PC-3 (cell line): ENCODE measurements at regions not wholly inside any gene's neighbourhood (a gene's known extent, or its start where the extent isn't known, plus 50 kb on each side); places are given as distances from the start of the nearest gene placed in this dataset.

Source experiments
- ATAC-seq: fragments of 200-7000 bp; cut with Tn5 transposase; 2 replicates; pipeline ENCODE4 v1.9.1; 2020; ENCODE audit warnings: mild to moderate bottlenecking, moderate library complexity
- BruUV-seq: library from RNA; stranded (reverse); fragments of 400-500 nt; replicated peaks from 2 replicates; lab custom pipeline; 2021; lab: Mats Ljungman, UMichigan
- CTCF ChIA-PET: fragments of 300-600 bp; sonication (Branson Sonifier 250); formaldehyde crosslinking; loops from one replicate; lab custom pipeline; 2022; ENCODE audit warnings: antibody characterized with exemption; lab: Charles Lee
- POLR2A ChIA-PET: fragments of 300-600 bp; sonication (Branson Sonifier 250); formaldehyde crosslinking; loops from one replicate; lab custom pipeline; 2022; ENCODE audit warnings: antibody characterized with exemption; ENCODE audit not compliant: unreplicated experiment; lab: Charles Lee
- DNase-seq: peaks from one replicate; pipeline ENCODE4 v3.0.0-alpha.2; 2015
- H2AFZ ChIP-seq: fragments of 300-600 bp; sonication (generic); 2 replicates; pipeline ENCODE4 v1.6.0; 2016; ENCODE audit warnings: antibody characterized with exemption, low read length
- H3F3A ChIP-seq: fragments of 300-600 bp; sonication (generic); one replicate; pipeline ENCODE4 v1.6.0; 2017; ENCODE audit warnings: antibody characterized with exemption, low read length, control low read depth, mild to moderate bottlenecking; ENCODE audit not compliant: unreplicated experiment
- H3K27ac ChIP-seq: fragments of 300-600 bp; sonication (generic); 2 replicates; pipeline ENCODE4 v1.5.1; 2016; ENCODE audit warnings: mild to moderate bottlenecking, low read length
- H3K27me3 ChIP-seq: fragments of 300-600 bp; sonication (generic); 2 replicates; pipeline ENCODE4 v1.6.1; 2016; ENCODE audit warnings: low read length, mixed read lengths
- H3K36me3 ChIP-seq: fragments of 300-600 bp; sonication (generic); 2 replicates; pipeline ENCODE4 v1.6.1; 2016; ENCODE audit warnings: low read depth, mixed run types, low read length, mixed read lengths
- H3K4me1 ChIP-seq: fragments of 300-600 bp; sonication (generic); 2 replicates; pipeline ENCODE4 v1.5.1; 2016; ENCODE audit warnings: low read length; ENCODE audit not compliant: insufficient read depth
- H3K4me2 ChIP-seq: fragments of 300-600 bp; sonication (generic); 2 replicates; pipeline ENCODE4 v1.6.0; 2016; ENCODE audit warnings: low read length
- H3K4me3 ChIP-seq: fragments of 300-600 bp; sonication (generic); 2 replicates; pipeline ENCODE4 v1.5.1; 2016; ENCODE audit warnings: mild to moderate bottlenecking, low read length, mixed read lengths
- H3K79me2 ChIP-seq: fragments of 300-600 bp; sonication (generic); 2 replicates; pipeline ENCODE4 v1.6.1; 2017; ENCODE audit warnings: low read length, mixed read lengths
- H3K9ac ChIP-seq: fragments of 300-600 bp; sonication (generic); 2 replicates; pipeline ENCODE4 v1.6.0; 2016; ENCODE audit warnings: mild to moderate bottlenecking, low read length
- H3K9me2 ChIP-seq: fragments of 300-600 bp; sonication (generic); replicated peaks from 2 replicates; pipeline ENCODE4 v1.6.1; 2016; ENCODE audit warnings: mixed run types, low read length, mixed read lengths
- H3K9me3 ChIP-seq: fragments of 300-600 bp; sonication (generic); 2 replicates; pipeline ENCODE4 v1.6.1; 2016; ENCODE audit warnings: low read length, mixed read lengths
- H4K20me1 ChIP-seq: fragments of 300-600 bp; sonication (generic); 2 replicates; pipeline ENCODE4 v1.6.1; 2016; ENCODE audit warnings: low read length, mixed read lengths
- CTCF ChIP-seq: fragments of 300-600 bp; sonication (generic); conservative IDR thresholded peaks from 2 replicates; pipeline ENCODE4 v1.5.1; 2017; ENCODE audit warnings: antibody characterized with exemption, low read depth, mild to moderate bottlenecking, low read length
- EZH2 ChIP-seq: fragments of 300-600 bp; sonication (generic); IDR thresholded peaks from one replicate; pipeline ENCODE4 v1.6.1; 2017; ENCODE audit warnings: antibody characterized with exemption, mild to moderate bottlenecking, low read length; ENCODE audit not compliant: unreplicated experiment
- EZH2phosphoT487 ChIP-seq: fragments of 300-600 bp; sonication (generic); IDR thresholded peaks from 2 replicates; pipeline ENCODE4 v1.6.1; 2018; ENCODE audit warnings: mild to moderate bottlenecking, antibody characterized with exemption, low read length, borderline replicate concordance
- intact Hi-C: fragments of 100-400 bp; cut with micrococcal nuclease; formaldehyde crosslinking; loops from 2 replicates; pipeline ENCODE4 v1.9.0; 2023

- ChIA-PET CTCF (no interaction called here), POLR2A (no interaction called here)
- no peak overlapping the region for H3K9ac ChIP-seq
- no peaks in the 10 kb centered on the region for H3F3A ChIP-seq
- H4K20me1 ChIP-seq: no peaks in the 10 kb centered on the region
- H3K79me2 ChIP-seq: no peaks in the 10 kb centered on the region
- DNase-seq: no peak
- no TSS peak for BruUV-seq
- ATAC-seq: no peak
- H3K36me3 ChIP-seq: no peaks in the 10 kb centered on the region
- intact Hi-C loops: no loop called here
- H3K9me3 ChIP-seq: no peaks in the 10 kb centered on the region
- H3K9me2 ChIP-seq: no peaks in the 10 kb centered on the region
- H3K4me1 ChIP-seq: peaks cover 9% of the 10 kb centered on the region; the same call in 1 of the 2 replicates
- no peak overlapping the region for H2AFZ ChIP-seq
- TF ChIP-seq EZH2phosphoT487 (no peak), EZH2 (no peak), CTCF (no peak)
- no peak overlapping the region for H3K4me3 ChIP-seq
- no peak overlapping the region for H3K27ac ChIP-seq
- no peaks in the 10 kb centered on the region for H3K27me3 ChIP-seq
- H3K4me2 ChIP-seq: no peak overlapping the region
These were observed 100.8 kb upstream of the HAAO start for GRCh38 chr2:42893047-42893758.

- Histone ChIP-seq H3K9ac (no peak overlapping the region), H3K27me3 (no peaks in the 10 kb centered on the region), H2AFZ (no peak overlapping the region), H4K20me1 (no peaks in the 10 kb centered on the region), H3K4me2 (no peak overlapping the region), H3K4me3 (no peak overlapping the region), H3K27ac (no peak overlapping the region), H3K4me1 (no peaks in the 10 kb centered on the region), H3K79me2 (no peaks in the 10 kb centered on the region), H3K36me3 (no peaks in the 10 kb centered on the region), H3K9me2 (no peaks in the 10 kb centered on the region), H3K9me3 (no peaks in the 10 kb centered on the region), H3F3A (no peaks in the 10 kb centered on the region)
- ChIA-PET POLR2A (no interaction called here), CTCF (no interaction called here)
- TF ChIP-seq CTCF (no peak), EZH2 (no peak), EZH2phosphoT487 (no peak)
- ATAC-seq (no peak), DNase-seq (no peak)
- BruUV-seq: no TSS peak
- intact Hi-C loops: no loop called here
These were observed 98.5 kb upstream of the HAAO start for GRCh38 chr2:42890791-42891355.
